ELR (cell line): ENCODE measurements at regions not wholly inside any gene's neighbourhood (a gene's known extent, or its start where the extent isn't known, plus 50 kb on each side); places are given as distances from the start of the nearest gene placed in this dataset.

Experiments used
- DNase-seq: peaks from one replicate; pipeline ENCODE4 v3.0.0-alpha.2; 2015; ENCODE audit warnings: low read depth

- no peak for DNase-seq
These were observed 227.1 kb downstream of the ANKRD60 start for GRCh38 chr20:58001381-58001780.

DNA sequence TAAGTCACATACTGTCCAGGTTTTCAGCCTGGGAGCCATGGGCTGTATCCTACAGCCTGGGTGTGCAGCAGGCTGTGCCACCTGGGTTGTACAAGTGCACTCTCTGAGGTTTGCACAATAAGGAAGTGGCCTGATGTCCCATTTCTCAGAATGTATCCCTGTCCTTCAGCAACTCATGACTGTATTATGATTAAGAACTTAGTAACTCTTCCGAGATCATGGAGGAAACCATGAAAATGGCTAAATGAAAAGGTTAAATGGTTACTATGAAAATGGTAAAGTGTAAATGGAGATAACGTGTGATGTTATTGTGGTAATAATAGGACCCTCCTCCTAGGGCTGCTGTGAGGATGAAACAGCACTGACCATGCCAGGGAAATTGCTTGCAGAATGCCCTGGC, 227.6 kb downstream of the ANKRD60 start:
- DNase-seq, result no peak

GRCh38 chr20:57999465-58000111, 228.9 kb downstream of the ANKRD60 start:
- no peak for DNase-seq

DNA sequence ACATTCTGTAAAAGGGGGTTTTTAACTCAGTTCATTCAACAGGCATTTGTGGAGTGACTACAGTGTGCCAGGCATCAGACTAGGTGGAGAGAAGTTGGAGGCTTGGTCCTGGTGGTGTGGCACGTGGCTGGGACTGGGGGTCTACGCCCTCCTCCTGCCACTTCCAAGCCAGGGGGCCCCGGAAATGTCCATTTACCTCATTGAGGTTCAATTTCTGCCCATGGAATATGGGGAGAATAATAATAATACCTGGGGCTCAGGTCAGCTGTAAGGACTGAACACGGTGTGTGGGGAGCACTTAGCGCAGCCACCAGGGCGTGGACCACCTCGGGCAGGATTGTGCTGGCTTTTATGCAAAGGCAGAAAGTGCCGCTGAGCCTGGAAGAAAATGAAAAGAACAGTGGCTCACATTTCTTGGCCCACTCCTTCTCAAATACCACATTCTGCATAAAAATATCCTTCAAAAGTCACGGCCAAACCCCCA, 229.4 kb downstream of the ANKRD60 start:
- no peak for DNase-seq

GRCh38 chr20:57998276-57998675, 230.2 kb downstream of the ANKRD60 start:
- DNase-seq, result no peak

DNA sequence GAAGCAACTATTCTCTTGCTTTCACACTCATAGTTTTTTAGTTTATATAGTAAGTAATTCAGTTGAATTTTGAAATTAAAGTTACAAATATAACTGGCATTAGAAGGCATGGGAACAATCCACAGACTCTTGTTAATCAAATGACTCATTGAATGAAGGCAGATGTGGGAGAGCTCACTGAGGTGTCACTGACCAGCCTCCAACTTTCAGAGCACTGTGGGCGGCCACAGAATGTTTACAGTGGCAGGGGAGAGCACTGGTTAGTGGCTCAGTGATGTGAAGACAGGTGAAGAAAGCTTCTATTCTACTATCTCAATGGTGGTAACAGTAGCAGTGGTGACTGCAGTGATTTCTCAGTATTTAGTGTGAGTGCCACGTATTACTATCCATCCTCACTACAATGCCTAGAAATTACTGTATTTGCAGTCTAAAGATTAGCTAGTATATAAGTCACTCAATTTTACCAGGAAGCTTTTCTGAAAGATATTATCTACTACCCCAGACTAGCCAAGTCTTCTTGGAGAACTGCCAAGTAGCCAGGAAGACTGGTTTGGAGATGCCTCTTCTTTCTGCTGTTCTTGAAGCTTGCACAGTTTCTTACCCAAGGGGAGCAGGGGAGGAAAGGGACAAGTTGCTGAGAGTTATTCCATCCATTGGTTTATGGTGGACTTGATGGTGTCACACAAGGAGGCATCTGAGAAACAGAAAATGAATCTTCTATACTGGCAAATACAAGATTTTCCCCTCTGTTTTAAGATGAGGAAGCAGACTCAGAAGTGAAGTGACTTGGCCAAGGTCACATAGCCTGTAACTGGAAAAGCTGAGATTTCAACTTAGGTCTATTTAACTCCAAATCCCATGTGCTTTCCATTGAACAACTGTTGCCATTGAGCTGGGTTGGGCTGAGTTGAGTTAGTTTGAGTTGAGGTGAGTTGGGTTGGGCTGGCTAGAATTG, 231.2 kb downstream of the ANKRD60 start:
- peak; percentile 60 for DNase-seq

GRCh38 chr20:57996465-57996864, 232.0 kb downstream of the ANKRD60 start:
- DNase-seq, result no peak

GRCh38 chr20:57995381-57995977, 233.0 kb downstream of the ANKRD60 start:
- DNase-seq, result no peak

- no peak for DNase-seq
These were observed 234.6 kb downstream of the ANKRD60 start for GRCh38 chr20:57993716-57994431.

DNA sequence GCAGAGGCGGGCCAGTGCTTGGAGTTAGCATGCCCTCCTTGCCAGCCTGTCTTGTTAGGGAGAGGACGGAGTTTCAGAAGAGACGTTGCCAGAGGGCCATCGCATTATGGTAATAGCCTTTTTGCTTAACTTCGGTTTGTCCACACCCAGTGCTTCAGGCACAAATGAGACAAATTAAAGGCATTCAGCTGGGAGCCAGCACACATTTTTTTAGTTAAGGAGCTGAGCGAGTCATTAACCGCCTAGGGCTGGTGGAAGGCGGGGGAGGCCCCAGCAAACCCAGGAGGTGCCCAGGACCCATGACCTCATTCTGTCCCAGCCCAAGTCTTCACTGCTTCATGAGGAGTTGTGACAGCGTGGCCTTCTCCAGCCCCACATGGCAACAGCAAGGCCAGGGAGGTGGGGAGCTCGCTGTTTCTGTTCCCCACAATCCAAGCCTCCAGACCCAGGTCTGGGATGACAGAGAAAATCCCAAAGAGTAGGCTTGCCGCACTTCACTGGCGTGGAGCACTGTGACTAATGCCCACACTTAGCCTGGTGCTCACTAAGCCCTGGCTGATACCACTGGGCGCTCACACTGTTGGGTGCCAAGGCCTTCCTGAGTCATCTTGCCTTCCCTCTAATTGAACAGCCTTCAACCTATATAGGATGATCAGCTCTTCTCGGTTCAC, 237.1 kb downstream of the ANKRD60 start:
- peak; percentile 78 for DNase-seq

DNA sequence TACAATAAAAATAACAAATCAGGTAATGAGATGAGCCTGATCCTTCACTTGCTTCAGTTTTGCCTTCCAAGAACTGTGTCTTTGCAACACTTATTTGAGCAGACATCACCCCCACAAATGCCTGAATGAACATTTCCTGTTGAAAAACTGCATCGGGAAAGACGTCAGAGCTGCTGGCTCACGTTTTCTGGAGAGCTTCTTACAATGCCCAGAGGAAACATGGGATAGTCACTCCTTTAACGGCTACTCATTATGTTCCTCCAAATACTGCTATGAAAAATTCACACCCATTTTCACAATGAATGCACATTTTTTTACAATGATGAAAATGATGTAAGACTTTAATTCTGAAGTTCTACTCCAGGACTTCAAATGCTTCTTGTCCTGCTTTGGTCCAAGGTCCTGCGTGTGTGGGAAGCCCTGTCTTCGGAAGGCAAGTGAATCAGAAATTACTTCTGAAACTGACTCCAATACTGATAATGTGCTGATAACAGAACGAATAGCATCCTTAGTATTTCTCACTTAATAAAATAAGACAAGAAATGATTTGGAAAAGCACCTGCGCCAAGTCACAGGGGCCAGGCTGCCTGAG, 238.0 kb downstream of the ANKRD60 start:
- peak; percentile 57 for DNase-seq

- DNase-seq, result no peak
These were observed 239.6 kb downstream of the ANKRD60 start for GRCh38 chr20:57988828-57989227.

DNA sequence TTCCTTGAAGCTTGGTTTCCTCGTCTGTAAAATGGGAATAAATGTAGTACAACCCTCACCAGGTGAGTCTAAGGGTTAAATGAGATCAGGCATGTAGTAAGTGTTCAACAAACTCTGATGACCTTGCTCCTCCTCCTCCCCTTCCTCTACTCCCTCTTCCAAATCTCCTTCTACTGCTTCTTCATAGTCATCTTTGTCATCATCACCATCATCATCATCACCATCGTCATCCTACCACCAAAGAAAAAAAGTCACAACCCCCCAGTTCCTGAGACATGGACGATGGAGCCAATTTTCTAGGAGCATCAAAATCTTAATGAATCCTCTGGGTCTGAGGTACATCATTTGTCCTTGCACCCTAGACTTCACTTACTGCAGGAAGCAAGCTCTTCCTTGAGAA, 240.0 kb downstream of the ANKRD60 start:
- no peak for DNase-seq

GRCh38 chr20:57987659-57988058, 240.8 kb downstream of the ANKRD60 start:
- DNase-seq, result no peak

DNA sequence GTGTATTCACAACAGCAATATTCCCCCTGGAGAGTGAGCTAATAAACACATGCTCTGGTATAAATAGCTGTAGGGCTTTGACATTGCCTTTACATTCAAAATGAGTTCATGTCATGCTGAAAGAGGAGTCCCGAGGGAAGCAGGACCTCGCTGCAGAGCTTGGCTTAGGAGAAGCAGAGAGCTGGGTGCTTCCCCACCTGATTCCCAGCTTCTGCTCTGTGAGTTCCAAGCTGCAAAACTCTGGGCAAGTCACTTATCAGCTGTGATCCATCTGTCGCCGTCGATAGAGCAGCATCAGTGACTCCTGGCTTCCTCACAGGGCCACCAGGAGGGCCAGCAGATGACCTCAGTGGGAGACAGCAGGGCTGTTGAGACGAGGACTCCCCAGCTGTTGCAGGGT, 241.8 kb downstream of the ANKRD60 start:
- DNase-seq, result no peak

DNA sequence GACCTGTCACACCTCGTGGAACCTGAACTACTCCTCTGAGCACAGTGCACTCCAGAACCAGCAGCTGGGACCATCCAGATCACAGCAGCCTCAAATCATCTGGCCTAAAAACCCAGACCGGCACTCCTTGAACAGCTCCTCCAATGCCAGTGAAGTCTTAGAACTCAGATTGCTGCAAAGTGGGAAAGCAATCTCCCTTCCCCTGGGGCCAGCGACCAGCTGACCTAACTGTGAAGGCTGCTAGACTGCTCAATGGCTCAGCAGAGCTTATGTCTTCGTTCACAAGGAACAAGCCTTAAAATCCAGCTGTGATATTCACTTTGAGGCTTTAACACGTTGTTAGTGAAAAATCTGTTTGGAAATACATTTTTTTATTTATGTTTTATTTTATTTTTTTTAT, 243.2 kb downstream of the ANKRD60 start:
- no peak for DNase-seq

DNA sequence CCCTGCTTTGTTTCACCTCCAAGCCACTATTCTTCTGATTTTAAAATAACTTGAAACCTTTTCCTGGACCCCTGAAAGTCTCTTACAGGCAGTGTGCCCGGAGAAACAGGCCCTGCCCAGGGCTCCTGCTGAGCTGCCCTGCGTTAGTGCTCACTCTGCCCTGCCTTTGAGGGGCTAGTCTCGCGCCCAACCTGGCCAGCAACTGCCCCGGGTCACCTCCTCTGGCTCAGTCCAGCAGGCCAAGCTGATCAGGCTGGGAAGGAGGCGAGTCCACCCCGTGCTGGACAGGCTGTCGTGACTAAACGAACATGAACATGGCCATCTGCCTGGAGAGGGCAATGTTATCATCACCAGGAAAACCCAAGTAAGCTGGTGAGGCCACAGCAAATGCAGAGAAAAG, 245.4 kb downstream of the ANKRD60 start:
- DNase-seq, result no peak

DNA sequence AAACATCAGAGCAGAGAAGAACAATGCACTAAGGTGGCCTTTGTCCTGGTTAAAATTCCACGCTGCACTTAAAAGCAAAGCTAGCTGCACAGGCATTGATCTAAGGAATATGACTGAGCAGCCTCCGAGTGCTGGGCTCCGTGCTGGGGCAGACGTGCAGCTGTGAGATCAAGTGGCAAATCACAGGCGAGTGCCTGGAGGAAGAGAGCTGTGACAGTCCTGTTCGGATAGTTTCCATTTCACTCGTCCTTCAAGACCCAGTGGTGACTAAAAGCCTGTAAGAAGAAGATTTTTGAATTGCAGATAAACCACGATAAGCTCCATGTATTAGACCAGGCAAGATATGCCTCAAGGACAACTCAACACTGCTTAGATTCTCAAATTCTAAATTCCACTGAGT, 247.9 kb downstream of the ANKRD60 start:
- DNase-seq, result no peak

DNA sequence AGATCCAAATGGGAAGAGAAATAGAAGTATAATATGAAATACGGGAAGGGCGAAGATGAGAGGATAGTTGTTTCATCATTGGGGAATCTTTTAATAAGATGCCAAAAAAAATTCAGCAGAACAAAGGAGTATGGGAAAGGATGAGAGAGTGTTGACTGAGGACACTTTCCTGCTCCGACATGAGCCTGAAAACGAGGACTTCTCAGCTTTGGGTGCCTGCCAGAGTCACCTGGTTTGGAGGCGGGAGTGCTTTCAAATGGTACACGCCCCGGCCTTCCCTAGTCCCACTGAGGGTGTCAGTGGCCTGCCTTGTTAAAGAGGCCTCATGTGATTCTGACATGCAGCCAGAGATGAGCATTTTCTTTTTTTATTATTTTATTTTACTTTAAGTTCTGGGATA, 250.9 kb downstream of the ANKRD60 start:
- DNase-seq, result no peak

DNA sequence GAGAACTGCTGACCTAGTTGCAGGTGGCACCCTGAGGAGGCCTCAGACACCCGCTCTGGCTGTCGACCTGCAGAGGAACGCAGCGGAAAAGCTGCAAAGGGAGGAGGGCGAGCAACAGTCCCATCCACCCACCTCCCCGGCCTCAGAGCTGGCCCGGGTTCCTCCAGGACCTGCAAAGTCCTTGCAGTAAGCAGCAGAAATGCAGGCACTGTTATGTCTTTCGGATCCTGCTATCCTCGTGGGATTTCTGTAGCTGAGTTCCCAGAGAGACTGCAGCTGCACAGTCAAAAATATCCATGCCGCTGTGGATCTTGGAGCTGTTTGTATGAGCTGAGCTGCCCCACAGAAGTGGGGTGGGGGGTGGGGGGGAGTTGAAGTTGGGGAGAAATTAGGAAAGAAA, 251.3 kb downstream of the ANKRD60 start:
- DNase-seq, result no peak

DNA sequence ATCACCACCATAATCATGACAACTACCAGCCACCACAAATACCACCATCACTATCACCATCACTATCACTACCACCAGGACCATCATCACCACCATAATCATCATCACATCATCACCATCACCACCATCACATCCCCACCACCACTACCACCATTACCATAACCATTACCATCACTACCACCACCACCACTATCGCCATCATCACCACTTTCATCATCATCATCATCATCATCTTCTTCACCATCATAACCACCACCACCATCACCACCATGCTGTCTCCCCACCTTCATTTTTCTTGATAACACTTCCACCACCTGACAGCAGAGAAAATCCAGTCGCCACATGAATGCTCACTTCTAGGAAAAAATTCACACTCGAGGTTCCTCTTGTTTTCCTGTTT, 253.6 kb downstream of the ANKRD60 start:
- DNase-seq, result no peak
